Hematopoietic multipotent progenitor cell treated with erythropoietin and hydrocortisone succinate and interleukin-3 and kit ligand, for 17 days (in vitro differentiated cells): ENCODE measurements at regions not wholly inside any gene's neighbourhood (a gene's known extent, or its start where the extent isn't known, plus 50 kb on each side); places are given as distances from the start of the nearest gene placed in this dataset.
"Not testable (repeated sequence)": the region's sequence is repeated elsewhere in the genome, so short reads cannot be mapped to it uniquely, and the experiment has no call there.

Experiments used
- DNase-seq: peaks from one replicate; pipeline ENCODE4 v3.0.0-alpha.2; 2015; ENCODE audit warnings: low spot score

GRCh38 chr17:21517538-21518293, 141.6 kb downstream of the KCNJ12 start:
- DNase-seq, result no peak

- DNase-seq, result no peak
Observed at GRCh38 chr17:21522755-21523336, 146.7 kb downstream of the KCNJ12 start.

GRCh38 chr17:21523497-21524210, 147.5 kb downstream of the KCNJ12 start:
- no peak for DNase-seq

GRCh38 chr17:21524211-21524591, 148.0 kb downstream of the KCNJ12 start:
- no peak for DNase-seq

- DNase-seq, result no peak
Observed at GRCh38 chr17:21525464-21526130, 149.4 kb downstream of the KCNJ12 start.

DNA sequence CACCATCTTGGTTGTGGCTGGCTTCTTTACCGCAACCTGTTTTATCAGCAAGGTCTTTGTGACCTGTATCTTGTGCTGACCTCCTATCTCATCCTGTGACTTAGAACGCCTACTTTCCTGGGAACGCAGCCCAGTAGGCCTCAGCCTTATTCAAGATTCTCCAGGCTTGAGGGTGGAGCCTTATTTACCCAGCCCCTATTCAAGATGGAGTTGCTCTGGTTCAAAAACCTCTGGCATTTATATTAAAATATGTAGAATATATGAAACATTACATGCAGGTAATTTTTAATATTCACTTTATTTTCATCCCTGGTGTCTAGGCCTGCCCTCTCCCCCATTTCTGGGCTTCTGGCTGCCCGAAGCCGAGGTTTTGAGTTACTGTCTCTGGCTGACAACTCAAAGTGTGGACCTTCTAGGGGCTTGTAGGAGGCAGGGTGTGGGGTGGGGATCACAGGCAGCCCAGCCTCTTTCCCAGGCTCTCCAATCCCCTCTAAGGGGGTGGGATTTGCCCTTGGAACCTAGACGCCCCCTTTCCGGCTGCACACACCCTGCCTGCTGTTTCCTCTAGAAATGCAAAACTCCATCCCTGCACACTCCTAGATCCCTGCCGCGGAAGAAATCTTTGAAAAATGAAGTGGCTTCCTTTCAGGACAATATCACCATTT, 152.0 kb downstream of the KCNJ12 start:
- no peak for DNase-seq

DNA sequence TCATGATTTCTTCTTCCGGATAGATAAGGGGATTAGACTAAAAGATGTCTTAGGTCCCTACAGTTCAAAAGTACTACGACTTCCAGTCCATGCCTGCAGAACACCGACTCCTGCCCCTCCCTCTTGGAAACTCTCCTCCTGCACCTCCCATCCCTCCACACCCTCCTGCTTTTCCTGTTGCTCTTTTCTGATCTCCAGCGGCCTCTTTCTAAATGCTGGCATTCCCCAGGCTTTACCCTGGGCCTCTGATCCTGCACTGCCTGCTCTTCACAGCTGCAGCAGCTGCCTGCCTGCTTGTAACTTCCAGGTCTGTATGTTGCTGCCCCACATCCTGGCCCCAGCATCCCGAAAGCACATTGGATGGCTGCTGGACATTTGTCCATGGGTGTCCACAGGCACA, 154.2 kb downstream of the KCNJ12 start:
- no peak for DNase-seq

DNA sequence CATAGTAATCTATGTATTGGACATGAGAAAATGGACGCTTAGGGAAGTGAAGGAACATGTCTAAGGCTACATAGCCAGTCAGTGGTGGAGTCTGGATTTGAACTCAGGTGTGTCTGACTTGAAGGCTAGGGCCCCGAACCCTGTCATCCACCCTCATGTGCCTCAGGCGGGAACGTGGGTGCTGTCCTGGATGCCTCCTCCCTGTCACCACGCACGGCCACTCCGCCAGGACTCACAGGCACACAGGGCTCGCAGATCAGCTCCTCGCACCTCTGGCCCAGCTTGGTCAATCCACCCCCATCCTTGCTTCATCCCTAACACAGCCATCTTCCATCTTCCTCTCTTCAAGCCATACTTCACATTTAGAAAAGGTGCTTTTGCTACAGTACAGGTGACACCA, 154.7 kb downstream of the KCNJ12 start:
- DNase-seq, result no peak

- DNase-seq, result no peak
Observed at GRCh38 chr17:21532763-21533385, 156.7 kb downstream of the KCNJ12 start.

DNA sequence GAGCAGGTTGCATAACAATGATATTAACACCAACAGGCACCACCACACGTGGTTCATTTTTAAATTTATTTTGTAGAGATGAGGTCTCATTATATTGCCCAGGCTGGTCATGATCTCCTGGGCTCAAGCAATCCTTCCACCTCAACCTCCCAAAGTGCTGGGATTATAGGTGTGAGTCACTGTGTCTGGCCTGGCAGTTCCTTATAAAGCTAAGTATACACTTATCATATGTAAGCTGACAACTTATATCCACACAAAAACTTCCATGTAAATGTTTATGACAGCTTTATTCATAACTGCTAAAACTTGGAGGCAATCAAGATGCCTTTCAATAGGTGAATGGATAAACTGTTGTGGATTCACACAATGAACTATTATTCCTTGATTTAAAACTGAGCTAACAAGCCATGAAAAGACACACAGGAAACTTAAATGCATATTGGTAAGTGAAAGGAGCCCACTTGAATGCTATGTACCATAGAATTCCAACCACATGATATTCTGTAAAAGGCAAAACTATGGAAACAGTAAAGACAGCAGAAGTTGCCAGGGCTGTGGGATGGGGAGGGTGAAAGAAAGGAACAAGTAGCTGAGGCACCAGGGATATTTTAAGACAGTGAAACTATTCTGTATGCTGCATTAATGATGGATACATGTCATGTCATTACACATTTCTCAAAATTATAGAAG, 156.5 kb upstream of the KCNJ18 start:
- DNase-seq, result no peak

- DNase-seq, result no peak
Observed at GRCh38 chr17:21537302-21537701, 155.0 kb upstream of the KCNJ18 start.

DNA sequence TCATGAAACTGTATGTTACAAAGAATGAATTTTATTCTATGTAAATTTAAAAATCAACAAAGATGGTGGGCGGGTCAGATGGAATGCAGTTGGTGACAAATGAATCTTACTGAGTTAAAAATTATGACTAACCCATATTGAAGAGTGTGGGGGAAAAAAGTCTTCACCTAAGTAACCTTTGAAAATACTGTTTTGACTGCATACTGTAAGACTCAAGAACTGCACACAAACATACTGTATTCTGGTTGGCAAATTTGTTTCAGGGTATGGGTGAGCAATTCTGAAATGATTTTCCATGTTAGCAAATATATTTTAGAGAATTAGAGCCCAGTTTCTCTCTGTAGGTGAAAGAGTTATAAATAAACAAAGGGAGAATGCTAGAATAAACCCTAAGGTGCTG, 153.7 kb upstream of the KCNJ18 start:
- DNase-seq, result no peak

- no peak for DNase-seq
Observed at GRCh38 chr17:21539146-21539545, 153.2 kb upstream of the KCNJ18 start.

DNA sequence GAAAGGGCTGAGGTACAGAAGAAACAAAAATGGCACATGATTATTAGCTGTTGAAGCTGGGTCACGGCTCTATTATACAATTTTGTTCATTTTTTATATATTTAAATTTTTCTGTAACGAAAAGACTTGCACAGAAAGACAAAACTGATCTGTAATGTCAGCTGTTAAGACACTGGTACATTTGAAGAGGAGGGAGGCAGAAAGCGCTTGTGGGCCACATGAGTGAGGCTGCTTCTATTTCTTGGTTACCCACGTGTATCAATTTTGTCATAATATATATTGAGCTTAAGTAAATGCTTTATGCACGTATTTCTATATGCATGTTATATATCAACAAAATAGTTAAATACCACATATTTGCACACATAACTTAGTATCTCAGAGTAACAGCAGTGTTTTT, 151.8 kb upstream of the KCNJ18 start:
- no peak for DNase-seq

DNA sequence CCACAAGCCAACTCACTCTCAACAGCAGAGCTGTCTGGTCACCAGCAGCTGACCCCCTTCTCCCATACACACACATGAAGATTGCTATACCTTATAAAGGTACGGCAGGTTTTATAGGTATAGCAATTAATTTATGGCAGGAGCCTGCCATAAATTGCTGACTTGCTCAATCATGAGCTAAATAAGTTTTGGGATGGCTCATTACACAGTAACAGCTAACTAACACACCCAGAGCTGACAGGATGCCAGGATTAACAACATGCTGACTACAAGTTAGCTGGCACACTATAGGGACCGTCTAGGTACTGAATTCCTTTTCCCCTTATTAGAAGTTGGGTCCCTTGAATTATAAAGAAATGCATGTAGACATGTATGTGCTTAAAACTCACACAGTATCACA, 150.3 kb upstream of the KCNJ18 start:
- no peak for DNase-seq

DNA sequence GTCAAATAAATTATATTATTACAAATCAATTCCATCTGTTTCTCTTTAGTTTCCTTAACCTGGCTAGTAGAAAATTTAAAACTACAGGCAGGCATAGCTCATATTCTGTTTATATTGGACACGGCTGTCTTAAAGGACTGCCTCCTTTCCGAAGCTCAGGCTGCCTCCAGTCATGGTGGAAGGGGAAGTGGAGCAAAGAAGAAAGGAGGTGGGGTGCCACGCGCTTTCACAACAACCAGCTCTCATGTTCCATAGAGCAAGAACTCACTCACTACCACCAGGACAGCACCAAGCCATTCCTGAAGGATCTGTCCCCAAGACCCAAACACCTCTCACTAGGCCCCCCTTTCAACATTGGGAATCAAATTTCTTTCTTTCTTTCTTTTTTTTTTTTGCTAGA, 149.3 kb upstream of the KCNJ18 start:
- no peak for DNase-seq

GRCh38 chr17:21545064-21545463, 147.3 kb upstream of the KCNJ18 start:
- DNase-seq, result no peak

- DNase-seq, result no peak
Observed at GRCh38 chr17:21548236-21548635, 144.1 kb upstream of the KCNJ18 start.

DNA sequence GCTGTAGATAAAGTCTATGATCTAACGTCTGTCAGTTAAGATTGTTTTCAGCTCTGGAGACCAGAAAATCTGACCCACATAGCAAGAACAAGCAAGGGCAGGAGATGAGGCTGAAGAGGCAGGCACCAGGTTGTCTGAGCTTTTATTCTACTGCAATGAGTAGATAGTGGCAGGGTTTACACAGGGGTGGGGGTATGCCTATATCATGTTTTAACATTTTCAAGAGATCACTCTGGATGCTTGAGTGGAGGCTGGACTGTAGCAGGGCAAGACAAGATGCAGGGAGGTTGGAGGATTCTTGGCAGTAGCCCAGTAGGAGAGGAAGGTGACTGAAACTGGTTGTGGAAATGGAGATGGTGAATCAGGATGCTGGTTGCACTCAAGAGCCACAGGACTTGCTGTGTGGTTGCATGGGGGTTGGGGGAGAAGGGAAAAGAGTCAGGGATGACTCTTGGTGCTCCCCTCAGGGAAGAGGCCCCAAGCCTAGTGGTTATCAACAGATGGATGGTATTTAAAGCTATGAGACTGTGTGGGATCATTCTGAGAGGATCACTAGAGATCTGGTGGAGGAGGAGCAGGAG, 143.1 kb upstream of the KCNJ18 start:
- DNase-seq, result no peak

- DNase-seq, result not testable (repeated sequence)
Observed at GRCh38 chr17:21550031-21550430, 142.3 kb upstream of the KCNJ18 start.
